ENCODE measurements at regions not wholly inside any gene's neighbourhood (a gene's known extent, or its start where the extent isn't known, plus 50 kb on each side); places are given as distances from the start of the nearest gene placed in this dataset.
A peak's percentile ranks its signal among the peaks of the same experiment; 100 is the strongest.

- peaks cover 9% of the 10 kb centered on the region for H3K9me3 Mint-ChIP-seq
- ChIA-PET POLR2A (no interaction called here), CTCF (no interaction called here)
- intact Hi-C loops (cut with micrococcal nuclease), result no loop called here
- ATAC-seq (ENCODE audit: low read depth) (no peak), DNase-seq (no peak)
- H3K27ac Mint-ChIP-seq, result no peak overlapping the region
- H3K4me3 Mint-ChIP-seq, result no peak overlapping the region
- H3K36me3 Mint-ChIP-seq (ENCODE audit: low read depth), result no peaks in the 10 kb centered on the region
- no peaks in the 10 kb centered on the region for H3K27me3 Mint-ChIP-seq
- no peak for TF ChIP-seq CTCF (IDR thresholded peaks at IDR 0.05)
- H3K4me1 Mint-ChIP-seq, result peaks cover 4% of the 10 kb centered on the region
Observed at GRCh38 chr14:44154446-44154845, 352.6 kb downstream of the FSCB start.

GRCh38 chr14:44151130-44151820 is 355.8 kb downstream of the FSCB start:
- H3K4me3 Mint-ChIP-seq, result no peak overlapping the region
- no peak for TF ChIP-seq CTCF (IDR thresholded peaks at IDR 0.05)
- DNase-seq (no peak), ATAC-seq (ENCODE audit: low read depth) (no peak)
- no peaks in the 10 kb centered on the region for H3K9me3 Mint-ChIP-seq
- no peak overlapping the region for H3K27ac Mint-ChIP-seq
- intact Hi-C loops (cut with micrococcal nuclease), result no loop called here
- peaks cover 4% of the 10 kb centered on the region for H3K4me1 Mint-ChIP-seq
- ChIA-PET POLR2A (no interaction called here), CTCF (no interaction called here)
- no peaks in the 10 kb centered on the region for H3K27me3 Mint-ChIP-seq
- no peaks in the 10 kb centered on the region for H3K36me3 Mint-ChIP-seq (ENCODE audit: low read depth)

- Mint-ChIP-seq H3K27me3 (no peaks in the 10 kb centered on the region), H3K9me3 (no peaks in the 10 kb centered on the region), H3K4me1 (peaks cover 4% of the 10 kb centered on the region), H3K27ac (no peak overlapping the region), H3K36me3 (ENCODE audit: low read depth) (no peaks in the 10 kb centered on the region), H3K4me3 (no peak overlapping the region)
- TF ChIP-seq CTCF (IDR thresholded peaks at IDR 0.05), result no peak
- ChIA-PET CTCF (no interaction called here), POLR2A (no interaction called here)
- ATAC-seq (ENCODE audit: low read depth) (no peak), DNase-seq (no peak)
- intact Hi-C loops (cut with micrococcal nuclease), result no loop called here
Observed at GRCh38 chr14:44149597-44149996, 357.5 kb downstream of the FSCB start.

- TF ChIP-seq CTCF (IDR thresholded peaks at IDR 0.05), result no peak
- Mint-ChIP-seq H3K4me1 (no peaks in the 10 kb centered on the region), H3K27me3 (no peaks in the 10 kb centered on the region), H3K36me3 (ENCODE audit: low read depth) (no peaks in the 10 kb centered on the region), H3K9me3 (no peaks in the 10 kb centered on the region), H3K4me3 (no peak overlapping the region), H3K27ac (no peak overlapping the region)
- ATAC-seq (ENCODE audit: low read depth) (no peak), DNase-seq (no peak)
- intact Hi-C loops (cut with micrococcal nuclease), result no loop called here
- ChIA-PET CTCF (no interaction called here), POLR2A (no interaction called here)
Observed at GRCh38 chr14:44142006-44142405, 365.1 kb downstream of the FSCB start.

- no peaks in the 10 kb centered on the region for H3K9me3 Mint-ChIP-seq
Observed at GRCh38 chr14:44135972-44136371, 371.1 kb downstream of the FSCB start.

More at GRCh38 chr14:44135972-44136371, 371.1 kb downstream of the FSCB start:
- intact Hi-C loops (cut with micrococcal nuclease), result no loop called here
- no peaks in the 10 kb centered on the region for H3K27me3 Mint-ChIP-seq
- CTCF ChIA-PET, result no interaction called here
- POLR2A ChIA-PET, result no interaction called here
- DNase-seq (no peak), ATAC-seq (ENCODE audit: low read depth) (no peak)
- no peak for TF ChIP-seq CTCF (IDR thresholded peaks at IDR 0.05)
- no peaks in the 10 kb centered on the region for H3K36me3 Mint-ChIP-seq (ENCODE audit: low read depth)
- no peaks in the 10 kb centered on the region for H3K4me1 Mint-ChIP-seq
- H3K4me3 Mint-ChIP-seq, result peak overlapping the region; percentile 42
- H3K27ac Mint-ChIP-seq, result no peak overlapping the region
